MM.1S (cell line): ENCODE measurements at regions not wholly inside any gene's neighbourhood (a gene's known extent, or its start where the extent isn't known, plus 50 kb on each side); places are given as distances from the start of the nearest gene placed in this dataset.

Source experiments
- EZH2 ChIP-seq: fragments of 300-600 bp; sonication (generic); optimal IDR thresholded peaks from 2 replicates; pipeline ENCODE3; 2017; ENCODE audit warnings: low read depth, mild to moderate bottlenecking, antibody characterized with exemption, low read length, mixed read lengths
- TF ChIP-seq, protein P1 (sequence below): fragments of 300-600 bp; sonication (generic); IDR thresholded peaks from 2 replicates; pipeline ENCODE4 v1.5.1; 2016; ENCODE audit warnings: antibody characterized with exemption, low read length, mixed read lengths

DNA sequence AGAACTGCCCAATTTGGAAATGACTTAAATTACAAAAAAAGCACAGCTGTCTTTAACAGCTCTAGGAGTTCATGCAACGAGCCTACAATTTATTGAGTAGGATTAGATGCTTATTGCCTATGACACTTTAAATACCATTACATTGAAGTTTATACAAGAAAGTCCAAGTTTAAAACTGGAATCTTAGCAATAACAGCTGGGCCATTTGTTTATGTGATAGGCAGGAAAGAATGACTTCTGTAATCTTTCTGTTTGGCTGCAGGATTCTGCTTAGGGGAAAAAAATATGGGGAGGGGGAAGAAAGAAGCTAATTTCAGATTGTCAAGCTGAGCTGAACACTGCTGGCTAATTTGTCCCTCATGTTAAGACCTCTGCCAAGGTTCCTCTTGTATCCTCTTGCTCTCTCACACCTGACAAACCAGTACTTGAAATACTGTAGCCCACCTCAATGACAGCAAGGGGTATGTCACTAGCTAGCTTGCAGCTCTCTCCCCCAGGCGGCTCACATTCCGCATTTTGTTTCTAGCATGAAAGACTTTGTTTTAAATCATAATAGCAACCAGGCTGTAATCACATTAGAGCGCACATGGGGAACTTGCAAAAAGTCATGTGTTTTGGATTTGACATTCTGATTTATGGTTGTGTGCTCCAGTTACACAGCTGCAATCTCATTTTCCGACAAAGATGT is 384.8 kb downstream of the BMP4 start:
- TF ChIP-seq, protein P1, sequence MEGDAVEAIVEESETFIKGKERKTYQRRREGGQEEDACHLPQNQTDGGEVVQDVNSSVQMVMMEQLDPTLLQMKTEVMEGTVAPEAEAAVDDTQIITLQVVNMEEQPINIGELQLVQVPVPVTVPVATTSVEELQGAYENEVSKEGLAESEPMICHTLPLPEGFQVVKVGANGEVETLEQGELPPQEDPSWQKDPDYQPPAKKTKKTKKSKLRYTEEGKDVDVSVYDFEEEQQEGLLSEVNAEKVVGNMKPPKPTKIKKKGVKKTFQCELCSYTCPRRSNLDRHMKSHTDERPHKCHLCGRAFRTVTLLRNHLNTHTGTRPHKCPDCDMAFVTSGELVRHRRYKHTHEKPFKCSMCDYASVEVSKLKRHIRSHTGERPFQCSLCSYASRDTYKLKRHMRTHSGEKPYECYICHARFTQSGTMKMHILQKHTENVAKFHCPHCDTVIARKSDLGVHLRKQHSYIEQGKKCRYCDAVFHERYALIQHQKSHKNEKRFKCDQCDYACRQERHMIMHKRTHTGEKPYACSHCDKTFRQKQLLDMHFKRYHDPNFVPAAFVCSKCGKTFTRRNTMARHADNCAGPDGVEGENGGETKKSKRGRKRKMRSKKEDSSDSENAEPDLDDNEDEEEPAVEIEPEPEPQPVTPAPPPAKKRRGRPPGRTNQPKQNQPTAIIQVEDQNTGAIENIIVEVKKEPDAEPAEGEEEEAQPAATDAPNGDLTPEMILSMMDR, result no peak
- no peak for TF ChIP-seq EZH2
